M059J (cell line): ENCODE measurements at regions not wholly inside any gene's neighbourhood (a gene's known extent, or its start where the extent isn't known, plus 50 kb on each side); places are given as distances from the start of the nearest gene placed in this dataset.
"Not testable (repeated sequence)": the region's sequence is repeated elsewhere in the genome, so short reads cannot be mapped to it uniquely, and the experiment has no call there.

Source experiments
- DNase-seq: peaks from one replicate; pipeline ENCODE4 v3.0.0-alpha.2; 2012; ENCODE audit warnings: low read depth

GRCh38 chr9:2243666-2244555 is 228.8 kb downstream of the SMARCA2 start:
- DNase-seq, result no peak

GRCh38 chr9:2247340-2247739 is 232.2 kb downstream of the SMARCA2 start:
- no peak for DNase-seq

- DNase-seq, result no peak
Observed at GRCh38 chr9:2248768-2249265, 233.7 kb downstream of the SMARCA2 start.

DNA sequence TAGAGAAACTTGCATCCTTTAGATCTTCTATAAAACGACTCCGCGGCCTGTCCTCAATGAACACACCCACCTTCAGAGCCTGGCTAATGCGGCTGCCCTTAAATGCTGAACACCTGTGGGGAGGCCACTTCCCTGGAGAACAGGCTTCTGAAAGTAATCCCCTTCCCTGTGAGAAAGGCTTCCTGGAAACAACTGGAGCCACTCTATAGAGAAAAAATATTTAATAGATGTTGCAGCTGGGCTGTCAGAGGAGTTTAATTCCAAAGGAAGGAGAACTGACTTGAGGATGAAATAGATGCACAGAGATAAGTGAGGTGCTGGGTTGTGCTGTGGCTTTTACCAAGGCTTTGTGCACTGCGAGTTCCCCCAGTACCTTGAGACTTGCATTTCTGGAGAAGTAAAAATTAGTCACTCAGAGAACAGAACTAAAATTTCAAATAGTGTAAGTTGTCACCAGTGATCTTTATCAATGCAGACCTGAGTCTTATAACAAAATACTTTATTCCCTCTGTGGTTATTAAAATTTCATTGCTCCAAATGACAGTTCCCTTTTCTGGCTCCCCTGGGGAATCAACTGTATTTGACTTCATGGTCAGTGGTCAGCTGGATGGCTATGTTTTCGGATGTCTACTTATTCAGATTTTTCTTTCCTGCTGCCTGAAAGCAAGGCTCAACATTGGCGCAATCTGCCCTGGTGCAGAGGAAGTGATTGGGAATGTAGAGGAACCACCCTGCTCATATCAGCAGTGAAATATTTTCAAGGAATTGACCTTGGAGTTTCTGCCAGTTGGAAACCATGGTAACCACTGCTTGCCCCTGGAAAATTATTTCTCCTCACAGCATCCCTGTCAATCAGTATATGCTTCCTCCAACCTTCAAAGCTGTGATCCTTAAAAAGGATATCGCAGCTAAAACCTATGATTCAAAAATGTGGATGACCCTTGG is 238.8 kb downstream of the SMARCA2 start:
- DNase-seq, result no peak

GRCh38 chr9:2255128-2255527 is 240.0 kb downstream of the SMARCA2 start:
- peak; percentile 5 for DNase-seq

DNA sequence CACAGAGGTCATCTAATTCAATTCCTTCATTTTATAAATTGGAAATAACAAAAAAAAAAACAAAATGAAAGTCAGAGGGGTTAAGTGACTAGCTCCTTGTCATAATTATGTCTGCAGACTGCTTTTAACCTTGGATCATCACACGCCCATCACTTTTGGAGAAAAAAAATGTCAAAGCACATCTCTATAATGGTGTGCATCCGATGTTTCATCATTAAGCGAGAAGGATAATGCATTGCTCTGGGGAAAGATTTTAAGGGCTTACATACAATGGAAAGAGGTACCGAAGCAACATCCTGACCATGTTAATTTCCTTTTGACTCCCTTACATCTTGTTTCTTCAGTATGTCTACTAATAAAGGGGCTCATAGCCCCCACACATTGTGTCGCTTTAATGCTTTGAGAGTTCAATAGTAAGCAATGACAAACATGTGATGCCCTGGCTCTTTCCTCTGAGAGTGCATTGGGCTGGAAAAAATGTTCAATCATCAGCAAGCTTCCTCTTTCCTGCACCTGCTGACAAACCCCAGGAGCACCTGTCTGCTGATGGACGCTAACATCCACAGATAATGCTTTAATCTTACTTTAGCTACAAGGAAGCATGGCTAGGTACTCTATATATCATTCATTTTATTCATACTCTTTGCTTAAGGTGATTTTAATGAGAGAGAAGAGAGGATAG is 242.2 kb downstream of the SMARCA2 start:
- no peak for DNase-seq

- DNase-seq, result peak; percentile 68
Observed at GRCh38 chr9:2260417-2261306, 245.5 kb downstream of the SMARCA2 start.

DNA sequence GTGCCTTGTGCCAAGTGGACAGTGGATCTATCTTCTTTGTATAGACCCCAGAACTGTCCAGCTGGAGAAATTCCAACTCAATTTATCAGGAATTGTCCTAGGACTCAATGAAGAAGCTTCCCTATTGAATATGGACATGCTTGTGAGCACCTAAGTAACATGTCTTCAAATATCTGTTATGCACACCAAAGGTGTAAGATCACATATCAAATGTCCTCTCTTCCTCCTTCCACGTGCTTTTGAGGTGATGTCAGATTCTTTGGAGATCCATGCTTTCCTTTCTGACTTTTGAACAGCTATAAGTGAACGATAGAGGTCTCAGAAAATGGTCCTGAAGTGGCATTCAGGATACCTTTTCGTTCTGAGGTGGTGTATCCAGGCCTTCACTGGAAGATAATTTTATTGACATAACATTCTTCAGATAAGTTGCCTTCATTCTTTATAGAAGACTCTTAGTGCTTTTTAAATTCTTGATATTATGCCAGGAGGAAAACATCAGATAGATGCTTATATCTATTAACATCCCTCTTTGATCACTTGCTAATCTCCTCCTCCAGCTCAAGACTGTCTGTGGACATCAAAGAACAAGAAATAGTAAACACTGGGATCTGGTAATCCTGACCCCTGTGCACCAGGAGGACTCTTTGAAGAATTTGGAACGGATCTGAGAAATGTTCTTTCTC is 246.4 kb downstream of the SMARCA2 start:
- DNase-seq, result peak; percentile 12

GRCh38 chr9:2262386-2263071 is 247.4 kb downstream of the SMARCA2 start:
- no peak for DNase-seq

- DNase-seq, result no peak
Observed at GRCh38 chr9:2263111-2263510, 248.0 kb downstream of the SMARCA2 start.

DNA sequence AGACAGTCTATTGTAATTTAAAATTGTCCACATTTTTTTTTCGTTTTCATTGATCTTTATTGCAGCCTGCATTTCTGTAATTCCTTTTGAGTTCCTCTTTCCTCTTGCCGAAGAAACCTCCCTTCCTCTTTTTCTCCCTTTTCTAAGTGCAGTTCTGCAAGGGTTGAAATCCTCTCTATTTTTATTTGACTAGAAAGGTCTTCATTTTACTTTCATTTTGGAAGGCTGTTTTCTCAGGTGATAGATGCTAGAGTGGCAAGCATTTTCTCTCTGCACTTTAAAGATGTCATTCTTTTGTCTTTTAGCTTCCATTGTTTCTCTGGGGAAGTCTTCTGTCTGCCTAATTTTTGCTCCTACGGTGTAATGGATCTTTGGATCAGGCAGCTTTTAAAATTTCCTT is 248.5 kb downstream of the SMARCA2 start:
- no peak for DNase-seq

GRCh38 chr9:2264081-2264480 is 248.9 kb downstream of the SMARCA2 start:
- no peak for DNase-seq

DNA sequence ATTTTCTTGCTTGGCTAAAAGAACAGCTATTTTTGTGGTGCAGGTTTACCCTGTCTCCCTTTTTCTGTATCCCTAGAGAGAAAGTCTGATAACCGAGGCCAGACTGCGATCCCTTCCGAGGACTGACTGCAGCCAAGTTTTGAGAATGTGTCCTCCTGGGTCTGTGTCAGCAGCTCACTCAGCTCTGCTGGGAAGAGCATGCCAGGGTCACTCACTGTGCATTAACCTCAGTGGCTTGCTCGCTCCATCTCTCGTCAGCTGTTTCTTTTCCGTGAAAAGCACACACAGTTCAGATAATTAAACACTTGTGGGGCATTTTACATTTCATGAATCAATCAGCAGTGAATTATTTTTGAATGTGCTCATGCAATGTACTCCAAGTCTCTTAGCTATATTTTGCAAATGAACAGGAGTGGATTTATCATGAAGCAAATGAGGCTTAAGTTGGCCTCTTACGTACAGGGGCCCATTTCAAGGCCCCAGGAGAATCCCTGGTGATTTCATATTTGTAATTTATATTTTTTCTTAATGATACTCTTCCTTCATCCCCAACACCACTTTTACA is 252.1 kb downstream of the SMARCA2 start:
- no peak for DNase-seq

GRCh38 chr9:2269778-2270177 is 254.6 kb downstream of the SMARCA2 start:
- no peak for DNase-seq

- DNase-seq, result no peak
Observed at GRCh38 chr9:2270565-2270964, 255.4 kb downstream of the SMARCA2 start.

- peak; percentile 50 for DNase-seq
Observed at GRCh38 chr9:2271426-2271825, 256.3 kb downstream of the SMARCA2 start.

DNA sequence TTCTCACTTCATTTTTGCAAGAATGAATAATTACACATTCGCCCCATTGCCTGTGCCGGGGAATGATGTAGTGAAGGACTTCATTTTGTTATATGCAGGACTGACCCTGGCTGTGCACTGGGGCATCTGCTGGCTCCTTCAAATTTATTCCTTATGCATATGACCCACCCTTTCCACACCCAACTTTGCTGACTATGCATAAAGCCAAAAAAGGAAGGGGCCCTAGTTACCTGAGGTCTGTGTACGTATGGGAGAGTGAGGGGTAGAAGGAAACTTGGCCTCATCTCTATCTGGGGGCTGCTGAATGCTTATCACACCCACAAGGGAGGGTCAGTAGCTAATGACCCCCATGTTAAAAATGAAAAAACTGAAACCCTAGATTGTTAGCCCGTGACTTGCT is 259.6 kb downstream of the SMARCA2 start:
- no peak for DNase-seq

GRCh38 chr9:2276296-2276695 is 261.1 kb downstream of the SMARCA2 start:
- no peak for DNase-seq

DNA sequence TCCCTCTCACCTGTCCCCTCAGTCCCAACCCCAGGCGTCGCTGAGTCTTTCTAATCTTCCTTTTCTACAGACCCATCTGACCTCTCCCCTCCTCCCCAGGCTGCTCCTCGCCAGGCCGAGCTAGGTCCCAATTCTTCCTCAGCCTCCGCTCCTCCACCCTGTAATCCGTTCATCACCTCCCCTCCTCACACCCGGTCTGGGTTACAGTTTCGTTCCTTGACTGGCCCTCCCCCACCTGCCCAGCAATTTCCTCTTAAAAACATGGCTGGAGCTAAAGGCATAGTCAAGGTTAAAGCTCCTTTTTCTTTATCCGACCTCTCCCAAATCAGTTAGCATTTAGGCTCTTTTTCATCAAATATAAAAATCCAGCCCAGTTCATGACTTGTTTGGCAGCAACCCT is 262.0 kb downstream of the SMARCA2 start:
- DNase-seq, result not testable (repeated sequence)
